ENCODE measurements at regions not wholly inside any gene's neighbourhood (a gene's known extent, or its start where the extent isn't known, plus 50 kb on each side); places are given as distances from the start of the nearest gene placed in this dataset.
A peak's percentile ranks its signal among the peaks of the same experiment; 100 is the strongest.

- H3K4me2 ChIP-seq = no peak overlapping the region
- DNase-seq (ENCODE audit: low spot score) = peak; percentile 44
- no peaks in the 10 kb centered on the region for H3K79me2 ChIP-seq
- H3K36me3 ChIP-seq (replicated peaks; ENCODE audit: insufficient read depth, low read depth) = no peaks in the 10 kb centered on the region
- no peak overlapping the region for H3K4me3 ChIP-seq
- H3K4me1 ChIP-seq (ENCODE audit: insufficient read depth) = peaks cover 3% of the 10 kb centered on the region
- WGBS (ENCODE audit: low lambda C conversion rate, missing lambda C conversion rate) = 75% methylated on average over 9 of the region's 9 CpGs
- no peaks in the 10 kb centered on the region for H3K9me2 ChIP-seq (replicated peaks; ENCODE audit: insufficient read depth)
- H4K20me1 ChIP-seq (ENCODE audit: insufficient read depth, poor library complexity, severe bottlenecking) = no peaks in the 10 kb centered on the region
- TF ChIP-seq EZH2phosphoT487 (IDR thresholded peaks at IDR 0.05; ENCODE audit: low read depth, severe bottlenecking, unreplicated experiment) (no peak), EZH2 (IDR thresholded peaks at IDR 0.05; ENCODE audit: borderline replicate concordance) (no peak)
- TF ChIP-seq, protein P1, sequence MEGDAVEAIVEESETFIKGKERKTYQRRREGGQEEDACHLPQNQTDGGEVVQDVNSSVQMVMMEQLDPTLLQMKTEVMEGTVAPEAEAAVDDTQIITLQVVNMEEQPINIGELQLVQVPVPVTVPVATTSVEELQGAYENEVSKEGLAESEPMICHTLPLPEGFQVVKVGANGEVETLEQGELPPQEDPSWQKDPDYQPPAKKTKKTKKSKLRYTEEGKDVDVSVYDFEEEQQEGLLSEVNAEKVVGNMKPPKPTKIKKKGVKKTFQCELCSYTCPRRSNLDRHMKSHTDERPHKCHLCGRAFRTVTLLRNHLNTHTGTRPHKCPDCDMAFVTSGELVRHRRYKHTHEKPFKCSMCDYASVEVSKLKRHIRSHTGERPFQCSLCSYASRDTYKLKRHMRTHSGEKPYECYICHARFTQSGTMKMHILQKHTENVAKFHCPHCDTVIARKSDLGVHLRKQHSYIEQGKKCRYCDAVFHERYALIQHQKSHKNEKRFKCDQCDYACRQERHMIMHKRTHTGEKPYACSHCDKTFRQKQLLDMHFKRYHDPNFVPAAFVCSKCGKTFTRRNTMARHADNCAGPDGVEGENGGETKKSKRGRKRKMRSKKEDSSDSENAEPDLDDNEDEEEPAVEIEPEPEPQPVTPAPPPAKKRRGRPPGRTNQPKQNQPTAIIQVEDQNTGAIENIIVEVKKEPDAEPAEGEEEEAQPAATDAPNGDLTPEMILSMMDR (IDR thresholded peaks at IDR 0.05; ENCODE audit: poor library complexity) = no peak
- no peaks in the 10 kb centered on the region for H3K27me3 ChIP-seq
- H2AFZ ChIP-seq = no peak overlapping the region
- peak overlapping the region; percentile 32 for H3K27ac ChIP-seq
- H3K9me3 ChIP-seq (ENCODE audit: low read depth) = no peaks in the 10 kb centered on the region
These were observed 325.6 kb upstream of the MAGI2 start for GRCh38 chr7:79778786-79779770.

DNA sequence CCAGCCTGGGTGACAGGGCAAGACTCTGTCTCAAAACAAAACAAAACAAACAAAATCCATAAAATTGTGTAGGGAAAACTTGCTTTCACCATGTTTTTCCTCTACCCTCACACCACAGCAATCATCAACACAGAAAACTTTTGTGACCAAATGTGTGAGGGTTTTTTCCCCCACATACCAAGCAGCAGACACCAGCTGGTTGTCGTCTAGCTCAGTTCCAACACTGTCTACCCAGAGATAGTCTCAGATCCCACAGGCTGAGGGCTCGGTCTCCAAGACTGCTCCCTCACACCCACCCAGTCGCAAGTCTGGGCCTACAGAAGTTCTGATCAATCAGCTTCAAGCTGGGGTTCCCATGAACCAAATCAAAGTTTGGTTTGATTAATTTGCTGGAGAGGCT is 322.4 kb upstream of the MAGI2 start:
- TF ChIP-seq, protein P1 (IDR thresholded peaks at IDR 0.05; ENCODE audit: poor library complexity) = no peak
- TF ChIP-seq EZH2phosphoT487 (IDR thresholded peaks at IDR 0.05; ENCODE audit: low read depth, severe bottlenecking, unreplicated experiment) (no peak), EZH2 (IDR thresholded peaks at IDR 0.05; ENCODE audit: borderline replicate concordance) (no peak)
- Histone ChIP-seq H3K4me1 (ENCODE audit: insufficient read depth) (peaks cover 3% of the 10 kb centered on the region), H3K79me2 (no peaks in the 10 kb centered on the region), H3K27me3 (no peaks in the 10 kb centered on the region), H2AFZ (no peak overlapping the region), H3K4me2 (no peak overlapping the region), H3K4me3 (no peak overlapping the region), H4K20me1 (ENCODE audit: insufficient read depth, poor library complexity, severe bottlenecking) (no peaks in the 10 kb centered on the region), H3K9me3 (ENCODE audit: low read depth) (no peaks in the 10 kb centered on the region), H3K27ac (no peak overlapping the region), H3K36me3 (replicated peaks; ENCODE audit: insufficient read depth, low read depth) (no peaks in the 10 kb centered on the region), H3K9me2 (replicated peaks; ENCODE audit: insufficient read depth) (no peaks in the 10 kb centered on the region)
- 69% methylated on average over 3 of the region's 3 CpGs for WGBS (ENCODE audit: low lambda C conversion rate, missing lambda C conversion rate)
- DNase-seq (ENCODE audit: low spot score) = no peak

GRCh38 chr7:79774150-79774549 is 320.7 kb upstream of the MAGI2 start:
- TF ChIP-seq EZH2 (IDR thresholded peaks at IDR 0.05; ENCODE audit: borderline replicate concordance) (no peak), EZH2phosphoT487 (IDR thresholded peaks at IDR 0.05; ENCODE audit: low read depth, severe bottlenecking, unreplicated experiment) (no peak)
- TF ChIP-seq, protein P1 (IDR thresholded peaks at IDR 0.05; ENCODE audit: poor library complexity) = no peak
- H3K4me1 ChIP-seq (ENCODE audit: insufficient read depth) = peaks cover 3% of the 10 kb centered on the region
- H3K4me2 ChIP-seq = no peak overlapping the region
- H3K4me3 ChIP-seq = no peak overlapping the region
- H3K27me3 ChIP-seq = no peaks in the 10 kb centered on the region
- H4K20me1 ChIP-seq (ENCODE audit: insufficient read depth, poor library complexity, severe bottlenecking) = no peaks in the 10 kb centered on the region
- no peaks in the 10 kb centered on the region for H3K9me3 ChIP-seq (ENCODE audit: low read depth)
- no peak overlapping the region for H2AFZ ChIP-seq
- H3K27ac ChIP-seq = no peak overlapping the region
- no peaks in the 10 kb centered on the region for H3K79me2 ChIP-seq
- H3K36me3 ChIP-seq (replicated peaks; ENCODE audit: insufficient read depth, low read depth) = no peaks in the 10 kb centered on the region
- no peak for DNase-seq (ENCODE audit: low spot score)
- H3K9me2 ChIP-seq (replicated peaks; ENCODE audit: insufficient read depth) = no peaks in the 10 kb centered on the region

Data from hepatocyte (in vitro differentiated cells).